ENCODE measurements at regions not wholly inside any gene's neighbourhood (a gene's known extent, or its start where the extent isn't known, plus 50 kb on each side); places are given as distances from the start of the nearest gene placed in this dataset.
"Not testable (repeated sequence)": the region's sequence is repeated elsewhere in the genome, so short reads cannot be mapped to it uniquely, and the experiment has no call there.

DNA sequence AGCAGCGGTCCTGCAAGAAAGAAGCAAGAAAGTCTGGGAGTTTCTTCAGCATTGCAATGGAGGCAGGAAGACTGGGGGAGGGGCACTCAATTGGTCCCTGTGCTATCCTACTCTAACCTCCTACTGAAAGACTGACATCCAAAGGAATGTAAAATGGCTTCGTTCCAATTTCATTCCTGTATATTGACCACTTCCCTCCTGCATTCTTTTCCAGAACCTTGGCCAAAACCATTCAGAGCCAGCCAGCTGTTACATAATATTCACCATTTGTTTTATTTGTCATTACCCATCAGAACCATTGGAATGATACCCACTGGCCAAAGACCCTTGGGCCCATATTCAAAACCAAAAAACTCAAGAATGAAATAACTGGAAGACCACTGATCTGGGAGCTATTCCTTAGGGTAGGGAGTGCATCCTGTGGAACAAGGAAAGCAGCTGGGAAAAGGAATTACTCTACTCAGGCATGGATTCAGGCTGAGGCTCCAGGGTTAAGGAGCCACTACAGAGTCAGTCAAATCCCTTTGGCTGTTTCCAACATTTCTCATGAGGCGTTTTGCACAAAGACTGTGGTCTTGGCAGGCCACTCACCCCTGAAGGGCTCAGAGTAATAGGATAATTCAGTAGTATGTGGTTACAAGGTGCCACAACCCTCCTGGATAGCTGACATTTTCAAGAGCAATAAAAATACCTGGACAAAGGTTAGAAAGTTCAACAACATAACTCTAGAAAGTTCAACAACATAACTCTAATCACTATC, 148.7 kb upstream of the SLC1A3 start:
- no peak for DNase-seq (ENCODE audit: extremely low read depth in 1 of 11, low read depth in 9 of 11, low spot score in 4 of 11)

DNA sequence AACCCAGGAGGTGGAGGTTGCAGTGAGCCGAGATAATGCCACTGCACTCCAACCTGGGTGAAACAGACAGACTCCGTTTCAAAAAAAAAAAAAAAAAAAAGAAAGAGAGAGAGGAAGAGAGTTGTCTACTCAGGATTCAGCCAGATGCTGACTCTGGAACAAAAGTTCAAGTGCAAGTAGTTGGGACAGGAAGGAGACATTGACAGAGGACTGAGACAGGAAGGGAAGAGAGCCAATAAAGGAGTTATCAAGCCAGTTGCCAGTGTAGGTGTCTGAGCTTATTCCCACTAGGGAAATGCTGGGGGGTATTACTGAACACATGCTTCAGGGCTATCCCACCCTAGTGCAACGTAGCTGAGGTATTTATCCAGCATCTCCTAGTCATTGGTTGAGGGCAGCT, 147.7 kb upstream of the SLC1A3 start:
- DNase-seq (ENCODE audit: extremely low read depth in 1 of 11, low read depth in 9 of 11, low spot score in 4 of 11), result no peak

DNA sequence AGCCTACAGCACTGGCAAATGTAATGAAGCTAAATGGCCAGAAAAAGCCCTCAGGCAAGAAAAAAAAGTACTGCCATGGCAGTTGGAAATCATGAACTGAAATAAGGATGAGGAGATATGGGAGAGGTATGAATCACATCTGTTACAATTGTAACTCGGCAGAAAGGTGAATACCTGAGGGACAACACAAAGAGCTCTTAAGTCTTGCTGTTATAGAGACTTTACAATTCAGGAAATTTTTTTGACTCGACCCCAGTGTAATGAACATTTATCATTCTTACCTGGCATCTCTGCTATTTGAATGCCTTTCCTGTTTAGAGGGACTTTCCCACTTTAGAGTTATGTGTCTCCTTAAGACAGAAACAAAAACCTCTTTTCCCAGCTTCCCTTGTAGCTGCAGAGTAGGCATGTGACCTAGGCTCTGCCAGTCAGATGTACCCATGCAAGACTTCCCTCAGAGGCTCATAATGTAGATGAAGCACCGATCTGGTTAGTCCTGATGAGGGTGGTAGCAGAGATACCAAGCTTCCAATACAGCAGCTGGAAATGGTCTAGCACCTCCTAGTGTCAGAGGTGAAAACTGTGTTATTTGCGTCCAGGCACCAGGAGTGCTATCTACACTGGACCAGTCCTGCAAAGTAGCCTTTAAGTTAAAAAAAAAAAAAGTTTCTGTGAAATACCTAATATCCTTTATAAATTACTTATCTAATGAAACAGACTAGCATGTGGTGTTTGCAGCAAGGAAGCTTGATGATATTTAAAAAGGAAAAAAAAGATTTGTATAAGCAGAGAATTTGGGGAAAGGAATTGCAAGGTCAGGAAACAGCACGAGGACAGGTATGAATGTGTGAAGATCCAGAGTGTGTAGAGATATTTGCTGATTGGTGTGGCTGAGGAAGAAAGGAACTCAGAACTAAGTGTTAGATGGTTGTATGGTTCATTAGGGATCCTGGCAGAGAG, 146.9 kb upstream of the SLC1A3 start:
- no peak for DNase-seq (ENCODE audit: extremely low read depth in 1 of 11, low read depth in 9 of 11, low spot score in 4 of 11)

DNA sequence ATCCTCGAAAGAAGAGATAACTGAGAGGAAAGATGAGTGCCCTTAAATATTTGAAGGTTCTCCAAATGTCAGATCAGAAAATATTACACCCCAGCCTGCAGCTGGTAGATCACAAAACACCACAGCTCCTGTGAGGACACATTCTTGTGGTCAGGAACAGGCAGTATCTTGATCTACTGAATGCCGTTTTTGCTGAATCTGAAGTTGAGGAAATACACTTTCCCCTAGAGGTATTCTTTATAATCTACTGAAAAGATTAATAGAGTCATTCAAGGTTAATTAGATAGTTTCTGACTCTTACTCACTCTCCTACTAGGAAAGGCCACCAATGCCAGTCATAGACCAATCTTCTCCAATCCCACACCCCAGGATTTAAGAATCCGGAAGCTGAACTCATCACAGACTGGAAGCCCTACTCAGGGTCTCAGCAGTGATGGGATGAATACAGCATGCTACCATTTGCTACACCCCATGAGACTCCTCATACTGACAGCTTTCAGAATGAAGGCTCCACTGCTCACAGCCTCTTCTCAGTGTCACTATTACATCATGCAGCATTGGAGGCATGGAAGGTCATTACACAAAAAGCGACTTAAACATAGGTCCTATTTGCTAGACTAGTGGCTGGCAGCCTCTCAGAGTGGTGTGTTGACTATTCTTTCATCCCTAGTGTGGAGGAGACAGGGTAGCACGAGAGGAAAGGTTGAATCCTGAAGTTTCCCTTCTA, 143.9 kb upstream of the SLC1A3 start:
- no peak for DNase-seq (ENCODE audit: extremely low read depth in 1 of 11, low read depth in 9 of 11, low spot score in 4 of 11)

GRCh38 chr5:36475942-36476341, 130.5 kb upstream of the SLC1A3 start:
- DNase-seq (ENCODE audit: extremely low read depth in 1 of 11, low read depth in 9 of 11, low spot score in 4 of 11), result not testable (repeated sequence)

- DNase-seq (ENCODE audit: extremely low read depth in 1 of 11, low read depth in 9 of 11, low spot score in 4 of 11), result no peak
Observed at GRCh38 chr5:36478646-36479317, 127.6 kb upstream of the SLC1A3 start.

GRCh38 chr5:36481454-36482120, 124.8 kb upstream of the SLC1A3 start:
- DNase-seq (ENCODE audit: extremely low read depth in 1 of 11, low read depth in 9 of 11, low spot score in 4 of 11), result no peak

- no peak for DNase-seq (ENCODE audit: extremely low read depth in 1 of 11, low read depth in 9 of 11, low spot score in 4 of 11)
Observed at GRCh38 chr5:36482812-36483211, 123.6 kb upstream of the SLC1A3 start.

GRCh38 chr5:36489505-36489904, 116.9 kb upstream of the SLC1A3 start:
- no peak for DNase-seq (ENCODE audit: extremely low read depth in 1 of 11, low read depth in 9 of 11, low spot score in 4 of 11)

DNA sequence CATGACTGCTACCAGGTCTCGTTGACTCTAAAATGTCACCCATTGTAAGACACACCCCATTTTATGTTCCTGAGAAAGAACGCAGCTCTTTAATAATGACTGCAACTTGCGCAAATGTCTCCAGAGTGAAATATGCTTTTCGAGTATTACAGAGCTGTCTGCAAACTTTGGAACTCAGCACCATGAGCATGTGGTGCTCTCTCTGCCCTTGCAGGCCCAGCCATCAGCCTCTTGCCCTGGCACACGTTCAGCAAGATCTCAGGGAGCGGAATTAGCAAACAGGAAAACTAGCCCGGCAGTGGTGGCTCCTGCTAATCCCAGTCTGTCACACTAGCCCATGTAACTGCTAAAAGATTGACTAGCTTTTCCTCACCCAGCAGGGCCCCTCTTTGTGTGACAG, 114.5 kb upstream of the SLC1A3 start:
- no peak for DNase-seq (ENCODE audit: extremely low read depth in 1 of 11, low read depth in 9 of 11, low spot score in 4 of 11)

GRCh38 chr5:36492984-36493654, 113.3 kb upstream of the SLC1A3 start:
- DNase-seq (ENCODE audit: extremely low read depth in 1 of 11, low read depth in 9 of 11, low spot score in 4 of 11), result no peak

- DNase-seq (ENCODE audit: extremely low read depth in 1 of 11, low read depth in 9 of 11, low spot score in 4 of 11), result no peak
Observed at GRCh38 chr5:36494028-36494427, 112.4 kb upstream of the SLC1A3 start.

DNA sequence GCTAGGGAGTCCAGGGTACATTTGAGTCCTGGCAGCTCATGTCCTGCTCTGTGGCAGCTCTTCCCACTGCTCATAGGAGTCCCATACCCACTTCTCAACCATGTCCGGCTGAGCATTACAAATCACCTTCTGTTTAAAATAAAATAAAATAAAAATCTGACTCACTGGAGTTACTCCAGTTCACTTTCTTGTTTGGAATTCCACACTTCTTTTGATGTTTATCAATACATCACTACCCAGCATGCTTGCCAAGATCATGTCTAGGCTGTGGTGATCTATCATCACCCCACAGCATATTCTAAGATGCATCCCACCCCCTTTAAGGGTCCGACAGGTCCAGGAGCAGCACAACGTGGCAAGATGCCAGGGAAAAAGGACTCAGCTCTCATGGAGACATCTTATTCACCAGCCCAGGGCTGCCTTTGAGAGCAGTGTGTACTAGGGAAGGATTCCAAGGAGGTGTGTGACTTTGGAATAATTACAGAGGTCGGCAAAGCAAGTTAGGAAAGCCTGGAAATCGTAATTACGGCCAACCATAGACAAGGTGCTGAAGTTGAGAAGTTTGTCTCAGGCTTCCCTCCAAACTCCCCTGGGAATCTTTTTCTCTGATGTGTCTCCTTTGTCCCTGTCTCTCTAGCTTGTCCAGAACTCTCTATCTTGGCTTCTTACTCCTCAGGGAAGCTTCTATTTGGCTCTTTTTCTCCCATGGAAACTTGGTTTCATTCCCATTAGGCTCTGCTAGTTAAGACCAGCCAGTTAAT, 111.4 kb upstream of the SLC1A3 start:
- DNase-seq (ENCODE audit: extremely low read depth in 1 of 11, low read depth in 9 of 11, low spot score in 4 of 11), result peak in 1 of 11 donors; percentile 3

DNA sequence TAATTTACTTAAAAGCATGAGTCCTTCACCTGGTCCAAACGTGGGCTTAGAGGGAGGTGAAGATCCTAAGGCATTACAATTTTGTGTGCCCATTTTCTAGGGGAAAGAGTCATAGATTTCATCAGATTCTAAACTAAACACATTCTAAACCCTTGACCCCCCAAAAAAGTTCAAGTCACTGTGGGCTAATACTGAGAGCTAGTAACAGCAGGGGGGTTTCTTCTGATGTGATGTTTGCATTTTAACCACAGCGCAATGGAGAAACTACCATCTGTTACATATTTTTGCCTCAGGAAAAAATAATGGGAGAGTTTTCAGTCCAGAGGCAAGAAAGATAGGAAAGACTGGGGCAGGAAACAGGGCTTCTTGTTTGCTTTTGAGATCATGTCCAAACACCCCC, 110.8 kb upstream of the SLC1A3 start:
- no peak for DNase-seq (ENCODE audit: extremely low read depth in 1 of 11, low read depth in 9 of 11, low spot score in 4 of 11)

- no peak for DNase-seq (ENCODE audit: extremely low read depth in 1 of 11, low read depth in 9 of 11, low spot score in 4 of 11)
Observed at GRCh38 chr5:36496471-36496870, 109.9 kb upstream of the SLC1A3 start.

DNA sequence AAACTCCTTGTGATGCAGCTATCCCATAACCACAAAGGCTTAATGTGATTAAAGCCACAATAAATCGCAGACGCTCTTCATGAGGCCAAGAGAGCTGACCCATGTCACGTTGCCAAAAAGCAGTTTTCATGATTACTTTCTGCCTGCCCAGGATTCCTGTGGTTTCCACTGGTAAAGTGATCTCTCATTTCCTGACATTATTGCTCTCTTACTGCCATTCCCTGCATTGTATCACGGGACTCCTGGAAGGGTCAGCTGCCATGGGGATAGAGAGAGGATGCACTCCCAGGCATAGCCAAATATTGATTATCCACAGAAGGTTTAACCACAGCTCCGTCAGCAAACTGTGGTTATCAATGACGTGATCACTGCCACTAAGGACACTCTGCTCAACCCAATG, 103.8 kb upstream of the SLC1A3 start:
- DNase-seq (ENCODE audit: extremely low read depth in 1 of 11, low read depth in 9 of 11, low spot score in 4 of 11), result peak in 1 of 11 donors; percentile 4

GRCh38 chr5:36505021-36505420, 101.4 kb upstream of the SLC1A3 start:
- DNase-seq (ENCODE audit: extremely low read depth in 1 of 11, low read depth in 9 of 11, low spot score in 4 of 11), result no peak
